K562 (cell line): ENCODE measurements at regions not wholly inside any gene's neighbourhood (a gene's known extent, or its start where the extent isn't known, plus 50 kb on each side); places are given as distances from the start of the nearest gene placed in this dataset.
A peak's percentile ranks its signal among the peaks of the same experiment; 100 is the strongest.

Experiments used
- ATAC-seq: fragments of 200-7000 bp; cut with Tn5 transposase; 3 replicates; pipeline ENCODE4 v1.9.1; 2020; ENCODE audit warnings: moderate library complexity
- BruUV-seq: library from RNA; stranded (reverse); fragments of 400-500 nt; replicated peaks from 2 replicates; lab custom pipeline; 2021; lab: Mats Ljungman, UMichigan
- CTCF ChIA-PET: fragments of 300-600 bp; formaldehyde crosslinking; extraction: SDS; loops from one replicate; lab custom pipeline; 2021; ENCODE audit warnings: low intra/inter-chr PET ratio; lab: Yijun Ruan, JAX
- POLR2A ChIA-PET: fragments of 300-600, 350-650 bp; sonication (Branson Sonifier 250); formaldehyde crosslinking; extraction: SDS; loops from one replicate; lab custom pipeline; 2021; ENCODE audit warnings: antibody characterized with exemption, inconsistent platforms; lab: Yijun Ruan, JAX
- DNase-seq, 4 experiments: peaks; one replicate each; pipeline versions ENCODE4 v3.0.0 to v3.0.0-alpha.2; 2011 to 2018; ENCODE audit warnings: low spot score in 3 of 4, mixed read lengths in 3 of 4; ENCODE audit errors: extremely low read depth in 1 of 4
- FAIRE-seq: peaks from 2 replicates; lab custom pipeline; 2011; peaks lifted over from hg19 to GRCh38; lab: Jason Lieb, UNC
- H2AFZ ChIP-seq: 2 replicates; pipeline ENCODE4 v1.6.0; 2011; ENCODE audit warnings: low read depth, low read length, control low read depth, inconsistent platforms
- H3K27ac ChIP-seq: fragments of 200-600 bp; 3 replicates; pipeline ENCODE4 v1.8.0; 2011; ENCODE audit warnings: low read depth, mild to moderate bottlenecking, control low read depth, inconsistent platforms, low read length, moderate library complexity, mixed read lengths; ENCODE audit errors: extremely low read depth
- H3K27me3 ChIP-seq, 2 experiments: fragments of 300-600 bp in 1 of 2; 2 replicates in 1 of 2; 3 replicates in 1 of 2; pipeline versions ENCODE4 v1.6.0 to v1.8.0; 2011; ENCODE audit warnings: inconsistent platforms in 2 of 2, low read length in 2 of 2, mild to moderate bottlenecking in 1 of 2, mixed read lengths in 1 of 2, moderate library complexity in 1 of 2; ENCODE audit not compliant: control insufficient read depth in 2 of 2, insufficient read depth in 2 of 2
- H3K36me3 ChIP-seq: fragments of 300-600 bp; 3 replicates; pipeline ENCODE4 v1.8.0; 2011; ENCODE audit warnings: mild to moderate bottlenecking, low read length, inconsistent platforms; ENCODE audit not compliant: control insufficient read depth, insufficient read depth
- H3K4me1 ChIP-seq, 2 experiments: fragments of 200-600 bp in 1 of 2; replicated peaks in 1 of 2; 2 replicates in 1 of 2; 3 replicates in 1 of 2; pipeline versions ENCODE4 v1.5.1 to v1.8.0; 2011; ENCODE audit warnings: inconsistent platforms in 2 of 2, low read length in 2 of 2, mild to moderate bottlenecking in 1 of 2, mixed read lengths in 1 of 2, moderate library complexity in 1 of 2; ENCODE audit not compliant: control insufficient read depth in 2 of 2, insufficient read depth in 2 of 2
- H3K4me2 ChIP-seq: 2 replicates; pipeline ENCODE4 v1.6.1; 2011; ENCODE audit warnings: low read length, control low read depth, inconsistent platforms, mixed read lengths; ENCODE audit not compliant: insufficient read depth
- H3K4me3 ChIP-seq: fragments of 200-600 bp; sonication (generic), shearing (Covaris generic); 2 replicates; pipeline ENCODE4 v1.5.1; 2016; ENCODE audit warnings: control low read depth, inconsistent platforms
- H3K79me2 ChIP-seq: fragments of 200-600 bp; 3 replicates; pipeline ENCODE4 v1.8.0; 2011; ENCODE audit warnings: low read length, inconsistent platforms; ENCODE audit not compliant: control insufficient read depth, insufficient read depth
- H3K9ac ChIP-seq, 2 experiments: 2 replicates each; pipeline versions ENCODE4 v1.6.0 to v1.6.1; 2011; ENCODE audit warnings: low read depth in 2 of 2, low read length in 2 of 2, control low read depth in 1 of 2, inconsistent platforms in 1 of 2, mild to moderate bottlenecking in 1 of 2, mixed read lengths in 1 of 2; ENCODE audit not compliant: insufficient read depth in 1 of 2
- H3K9me1 ChIP-seq: one replicate; pipeline ENCODE4 v1.6.0; 2011; ENCODE audit warnings: inconsistent platforms, mild to moderate bottlenecking, low read length, moderate library complexity; ENCODE audit not compliant: control insufficient read depth, insufficient read depth
- H3K9me3 ChIP-seq: replicated peaks from 2 replicates; pipeline ENCODE4 v1.5.1; 2011; ENCODE audit warnings: low read depth, low read length, inconsistent platforms; ENCODE audit not compliant: control insufficient read depth, insufficient read depth
- H4K20me1 ChIP-seq: replicated peaks from 2 replicates; pipeline ENCODE4 v1.6.1; 2011; ENCODE audit warnings: low read length, inconsistent platforms, mixed read lengths; ENCODE audit not compliant: control insufficient read depth, insufficient read depth
- ASH1L ChIP-seq: fragments of 450-650 bp; IDR thresholded peaks from 2 replicates; pipeline ENCODE4 v1.6.1; 2018; ENCODE audit warnings: borderline replicate concordance, mild to moderate bottlenecking, low read depth; ENCODE audit not compliant: partially characterized antibody
- BCOR ChIP-seq: fragments of 450-650 bp; IDR thresholded peaks from 2 replicates; pipeline ENCODE4 v1.6.1; 2016
- FOXK2 ChIP-seq, 2 experiments: fragments of 450-650 bp; IDR thresholded peaks in 1 of 2; conservative IDR thresholded peaks in 1 of 2; 2 replicates each; pipeline ENCODE4 v1.6.1; 2016; ENCODE audit warnings: low read depth in 2 of 2, mild to moderate bottlenecking in 1 of 2
- HDAC2 ChIP-seq: fragments of 450-650 bp; IDR thresholded peaks from 2 replicates; pipeline ENCODE4 v1.6.1; 2016; ENCODE audit warnings: mild to moderate bottlenecking
- KDM1A ChIP-seq, 2 experiments: fragments of 450-650 bp; IDR thresholded peaks; 2 replicates each; pipeline ENCODE4 v1.6.1; 2016; ENCODE audit warnings: mild to moderate bottlenecking in 2 of 2
- NFE2 ChIP-seq: IDR thresholded peaks from 2 replicates; pipeline ENCODE4 v1.6.1; 2014; ENCODE audit warnings: antibody characterized with exemption, low read depth
- SMARCA5 ChIP-seq: fragments of 450-650 bp; IDR thresholded peaks from 2 replicates; pipeline ENCODE4 v1.6.1; 2016
- ZNF609 ChIP-seq: sonication (generic); formaldehyde crosslinking; IDR thresholded peaks from 2 replicates; pipeline ENCODE4 v1.8.1; 2023; ENCODE audit warnings: missing genetic modification reagents, mild to moderate bottlenecking, borderline replicate concordance
- WGBS: fragments of 100-300 bp; shearing (Covaris generic); methylation state at CpG from one replicate; pipeline ENCODE4 v1.1.6; 2016; ENCODE audit warnings: low coverage, mixed read lengths; ENCODE audit not compliant: insufficient coverage; ENCODE audit errors: missing lambda C conversion rate; 5-methylcytosine and 5-hydroxymethylcytosine counted together
- in situ Hi-C: fragments of 300-500 bp; cut with MboI; formaldehyde crosslinking; loops from 4 replicates; pipeline ENCODE4 v1.15.0; 2018; ENCODE audit warnings: inconsistent platforms, mixed read lengths
- intact Hi-C: fragments of 100-400 bp; cut with micrococcal nuclease; formaldehyde crosslinking; loops from 2 replicates; pipeline ENCODE4 v1.14.2; 2022
- TF ChIP-seq, protein P1 (sequence below): fragments of 450-650 bp; IDR thresholded peaks from 2 replicates; pipeline ENCODE4 v1.6.1; 2016; ENCODE audit warnings: antibody characterized with exemption
- TF ChIP-seq, protein P2 (sequence below): IDR thresholded peaks from 2 replicates; pipeline ENCODE4 v1.6.1; 2016; ENCODE audit warnings: missing genetic modification characterization, missing compliant biosample characterization

- in situ Hi-C loops = no loop called here
- DNase-seq (no peak), ATAC-seq (no peak), FAIRE-seq (no peak)
- Histone ChIP-seq H3K36me3 (no peaks in the 10 kb centered on the region), H3K9me3 (no peaks in the 10 kb centered on the region), H3K4me1 (peaks cover 0 to 10% of the 10 kb centered on the region in 2 experiments; a peak in 2 of 5 replicates), H4K20me1 (peaks cover 13% of the 10 kb centered on the region; the same call in 1 of the 2 replicates), H3K4me2 (no peak overlapping the region), H3K27ac (no peak overlapping the region), H3K9ac (no peak overlapping the region), H3K9me1 (no peaks in the 10 kb centered on the region), H3K79me2 (no peaks in the 10 kb centered on the region), H2AFZ (no peak overlapping the region), H3K27me3 (peaks cover 33 to 47% of the 10 kb centered on the region in 2 experiments; a peak in 4 of 5 replicates), H3K4me3 (no peak overlapping the region)
- TF ChIP-seq FOXK2 (conservative IDR thresholded peaks at IDR 0.05 in 1 of 2, IDR thresholded peaks at IDR 0.05 in 1 of 2; ENCODE audit: low read depth in 2 of 2) (no peak), ASH1L (no peak), BCOR (peak; percentile 83), ZNF609 (CRISPR knock-in tag) (no peak), SMARCA5 (peak; percentile 97), HDAC2 (0 out of 2 replicates have a peak, but pooled peaks have one; percentile 52), NFE2 (no peak), KDM1A (IDR thresholded peaks at IDR 0.05) (peak; percentile 27 to 53; a peak in 3 of 4 replicates)
- TF ChIP-seq, protein P1, sequence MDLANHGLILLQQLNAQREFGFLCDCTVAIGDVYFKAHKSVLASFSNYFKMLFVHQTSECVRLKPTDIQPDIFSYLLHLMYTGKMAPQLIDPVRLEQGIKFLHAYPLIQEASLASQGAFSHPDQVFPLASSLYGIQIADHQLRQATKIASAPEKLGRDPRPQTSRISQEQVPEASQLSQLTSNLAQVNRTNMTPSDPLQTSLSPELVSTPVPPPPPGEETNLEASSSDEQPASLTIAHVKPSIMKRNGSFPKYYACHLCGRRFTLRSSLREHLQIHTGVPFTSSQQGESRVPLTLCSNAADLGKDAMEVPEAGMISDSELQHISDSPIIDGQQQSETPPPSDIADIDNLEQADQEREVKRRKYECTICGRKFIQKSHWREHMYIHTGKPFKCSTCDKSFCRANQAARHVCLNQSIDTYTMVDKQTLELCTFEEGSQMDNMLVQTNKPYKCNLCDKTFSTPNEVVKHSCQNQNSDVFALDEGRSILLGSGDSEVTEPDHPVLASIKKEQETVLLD = 0 out of 2 replicates have a peak, but pooled peaks have one; percentile 18
- TF ChIP-seq, protein P2, sequence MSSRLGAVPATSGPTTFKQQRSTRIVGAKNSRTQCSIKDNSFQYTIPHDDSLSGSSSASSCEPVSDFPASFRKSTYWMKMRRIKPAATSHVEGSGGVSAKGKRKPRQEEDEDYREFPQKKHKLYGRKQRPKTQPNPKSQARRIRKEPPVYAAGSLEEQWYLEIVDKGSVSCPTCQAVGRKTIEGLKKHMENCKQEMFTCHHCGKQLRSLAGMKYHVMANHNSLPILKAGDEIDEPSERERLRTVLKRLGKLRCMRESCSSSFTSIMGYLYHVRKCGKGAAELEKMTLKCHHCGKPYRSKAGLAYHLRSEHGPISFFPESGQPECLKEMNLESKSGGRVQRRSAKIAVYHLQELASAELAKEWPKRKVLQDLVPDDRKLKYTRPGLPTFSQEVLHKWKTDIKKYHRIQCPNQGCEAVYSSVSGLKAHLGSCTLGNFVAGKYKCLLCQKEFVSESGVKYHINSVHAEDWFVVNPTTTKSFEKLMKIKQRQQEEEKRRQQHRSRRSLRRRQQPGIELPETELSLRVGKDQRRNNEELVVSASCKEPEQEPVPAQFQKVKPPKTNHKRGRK (tag) = peak; percentile 98
- 6% methylated on average over 5 of the region's 5 CpGs for WGBS
- CTCF ChIA-PET = no interaction called here
- BruUV-seq = no TSS peak
- intact Hi-C loops = no loop called here
- POLR2A ChIA-PET = no interaction called here
Measured at GRCh38 chr1:10892138-10893065, 96.0 kb upstream of the CASZ1 start.
